HCT116 (cell line): ENCODE measurements at regions not wholly inside any gene's neighbourhood (a gene's known extent, or its start where the extent isn't known, plus 50 kb on each side); places are given as distances from the start of the nearest gene placed in this dataset.

ENCODE experiments used
- ATAC-seq: fragments of 200-7000 bp; cut with Tn5 transposase; 2 replicates; pipeline ENCODE4 v1.9.1; 2020; ENCODE audit warnings: mild to moderate bottlenecking, moderate library complexity
- BruUV-seq: library from RNA; stranded (reverse); fragments of 400-500 nt; replicated peaks from 2 replicates; lab custom pipeline; 2021; lab: Mats Ljungman, UMichigan
- CTCF ChIA-PET: fragments of 300-600 bp; sonication (Branson Sonifier 250); formaldehyde crosslinking; loops from one replicate; lab custom pipeline; 2021; ENCODE audit warnings: antibody characterized with exemption; lab: Charles Lee
- POLR2A ChIA-PET: fragments of 300-600, 350-600 bp; sonication (Branson Sonifier 250); formaldehyde crosslinking; loops from one replicate; lab custom pipeline; 2021; ENCODE audit warnings: antibody characterized with exemption; lab: Charles Lee
- RAD21 ChIA-PET, 2 experiments: fragments of 300-600 bp; sonication (Branson Sonifier 250); formaldehyde crosslinking; loops; one replicate each; lab custom pipeline; 2023; ENCODE audit warnings: low total read pairs in 2 of 2; ENCODE audit not compliant: uncharacterized antibody in 2 of 2, unreplicated experiment in 2 of 2, low non-redundant PET in 1 of 2; lab: Charles Lee
- DNase-seq: peaks from one replicate; pipeline ENCODE4 v3.0.0-alpha.2; 2010; ENCODE audit warnings: low read depth, low spot score
- H2AFZ ChIP-seq: fragments of 200-600 bp; shearing (Covaris generic), sonication (generic); 2 replicates; pipeline ENCODE4 v1.6.1; 2017; ENCODE audit warnings: low read depth, mixed run types, mixed read lengths, antibody characterized with exemption, low read length; ENCODE audit not compliant: poor library complexity, severe bottlenecking
- H3K27ac ChIP-seq: 2 replicates; pipeline ENCODE4 v1.5.1; 2012; ENCODE audit warnings: low read depth, low read length
- H3K27me3 ChIP-seq: fragments of 200-600 bp; sonication (generic); 2 replicates; pipeline ENCODE4 v1.6.1; 2016; ENCODE audit warnings: mixed run types, low read length, mixed read lengths; ENCODE audit not compliant: insufficient read depth
- H3K36me3 ChIP-seq, 2 experiments: fragments of 200-500 bp in 1 of 2; fragments of 200-600 bp in 1 of 2; sonication (Bioruptor generic) in 1 of 2; sonication (generic) in 1 of 2; 2 replicates each; pipeline versions ENCODE4 v1.5.1 to v1.6.1; 2014 to 2016; ENCODE audit warnings: low read length in 2 of 2, inconsistent platforms in 1 of 2, mixed read lengths in 1 of 2, mixed run types in 1 of 2; ENCODE audit not compliant: insufficient read depth in 2 of 2, control insufficient read depth in 1 of 2
- H3K4me1 ChIP-seq, 2 experiments: fragments of 200-600 bp in 1 of 2; sonication (generic) in 1 of 2; 2 replicates each; pipeline versions ENCODE4 v1.5.1 to v1.6.1; 2012 to 2017; ENCODE audit warnings: low read length in 2 of 2, inconsistent platforms in 1 of 2, mild to moderate bottlenecking in 1 of 2, mixed read lengths in 1 of 2, mixed run types in 1 of 2, moderate library complexity in 1 of 2; ENCODE audit not compliant: insufficient read depth in 2 of 2, control insufficient read depth in 1 of 2
- H3K4me2 ChIP-seq: fragments of 200-600 bp; sonication (generic); 2 replicates; pipeline ENCODE4 v1.6.1; 2017; ENCODE audit warnings: mixed run types, low read length, mixed read lengths
- H3K4me3 ChIP-seq, 2 experiments: fragments of 200-600 bp in 1 of 2; sonication (generic) in 1 of 2; replicated peaks in 1 of 2; 2 replicates each; pipeline ENCODE4 v1.5.1; 2011 to 2016; ENCODE audit warnings: low read length in 2 of 2, control low read depth in 1 of 2, low read depth in 1 of 2, mild to moderate bottlenecking in 1 of 2, mixed read lengths in 1 of 2, mixed run types in 1 of 2
- H3K79me2 ChIP-seq: fragments of 200-600 bp; sonication (generic); 2 replicates; pipeline ENCODE4 v1.6.1; 2017; ENCODE audit warnings: mild to moderate bottlenecking, mixed run types, low read length, moderate library complexity, mixed read lengths; ENCODE audit not compliant: insufficient read depth
- H3K9ac ChIP-seq: fragments of 200-600 bp; sonication (generic); 2 replicates; pipeline ENCODE4 v1.6.1; 2016; ENCODE audit warnings: low read length, mixed read lengths
- H3K9me2 ChIP-seq: fragments of 200-600 bp; sonication (generic), shearing (Covaris generic); 2 replicates; pipeline ENCODE4 v1.6.1; 2017; ENCODE audit warnings: mixed run types, mild to moderate bottlenecking, moderate library complexity; ENCODE audit not compliant: insufficient read depth
- H3K9me3 ChIP-seq, 2 experiments: fragments of 200-500 bp in 1 of 2; fragments of 200-600 bp in 1 of 2; sonication (Bioruptor generic) in 1 of 2; sonication (generic) in 1 of 2; 2 replicates each; pipeline ENCODE4 v1.6.1; 2014 to 2017; ENCODE audit warnings: low read length in 2 of 2, mixed read lengths in 2 of 2, inconsistent platforms in 1 of 2, low read depth in 1 of 2, mild to moderate bottlenecking in 1 of 2, mixed run types in 1 of 2, moderate library complexity in 1 of 2; ENCODE audit not compliant: control insufficient read depth in 1 of 2, insufficient read depth in 1 of 2
- H4K20me1 ChIP-seq: fragments of 200-600 bp; sonication (generic), shearing (Covaris generic); 2 replicates; pipeline ENCODE4 v1.6.1; 2017; ENCODE audit warnings: mixed run types, mild to moderate bottlenecking, moderate library complexity; ENCODE audit not compliant: insufficient read depth
- CBX3 ChIP-seq: IDR thresholded peaks from 2 replicates; pipeline ENCODE4 v1.6.1; 2012; ENCODE audit warnings: low read depth
- EGR1 ChIP-seq: IDR thresholded peaks from 2 replicates; pipeline ENCODE4 v1.6.1; 2012; ENCODE audit warnings: low read depth
- ELF1 ChIP-seq: IDR thresholded peaks from 2 replicates; pipeline ENCODE4 v1.6.1; 2012; ENCODE audit warnings: low read depth, borderline replicate concordance
- EZH2 ChIP-seq: fragments of 200-600 bp; sonication (generic); IDR thresholded peaks from 2 replicates; pipeline ENCODE4 v1.6.1; 2017; ENCODE audit warnings: antibody characterized with exemption, mixed run types
- FOSL1 ChIP-seq: IDR thresholded peaks from 2 replicates; pipeline ENCODE4 v1.6.1; 2012; ENCODE audit warnings: low read depth
- JUND ChIP-seq: IDR thresholded peaks from 2 replicates; pipeline ENCODE4 v1.6.1; 2012
- POLR2A ChIP-seq: IDR thresholded peaks from 2 replicates; pipeline ENCODE4 v1.7.0; 2011; ENCODE audit warnings: borderline replicate concordance; ENCODE audit not compliant: insufficient read depth, insufficient read length; ENCODE audit errors: extremely low read depth
- RAD21 ChIP-seq: IDR thresholded peaks from 2 replicates; pipeline ENCODE4 v1.6.1; 2012; ENCODE audit warnings: low read depth, mild to moderate bottlenecking
- SIN3A ChIP-seq: IDR thresholded peaks from 2 replicates; pipeline ENCODE4 v1.6.1; 2012; ENCODE audit warnings: low read depth
- SP1 ChIP-seq: IDR thresholded peaks from 2 replicates; pipeline ENCODE4 v1.6.1; 2012; ENCODE audit warnings: low read depth
- SRF ChIP-seq: IDR thresholded peaks from 2 replicates; pipeline ENCODE4 v1.6.1; 2012; ENCODE audit warnings: low read depth
- TCF7L2 ChIP-seq: IDR thresholded peaks from 2 replicates; pipeline ENCODE4 v1.7.0; 2011; ENCODE audit warnings: borderline replicate concordance, inconsistent platforms; ENCODE audit not compliant: insufficient read depth, insufficient read length; ENCODE audit errors: extremely low read depth
- ZFX ChIP-seq: fragments of 450-650 bp; IDR thresholded peaks from 2 replicates; pipeline ENCODE4 v1.6.1; 2017
- ZNF274 ChIP-seq: fragments of 200-500 bp; sonication (Bioruptor generic); IDR thresholded peaks from 2 replicates; pipeline ENCODE4 v1.6.1; 2014; ENCODE audit warnings: mild to moderate bottlenecking, low read depth, low read length, inconsistent platforms
- intact Hi-C: fragments of 100-400 bp; cut with micrococcal nuclease; formaldehyde crosslinking; loops from 2 replicates; pipeline ENCODE4 v1.10.0; 2022
- TF ChIP-seq, protein P1 (sequence below), 3 experiments: fragments of 200-600 bp in 1 of 3; sonication (generic) in 1 of 3; IDR thresholded peaks in 2 of 3; conservative IDR thresholded peaks in 1 of 3; 2 replicates each; pipeline ENCODE4 v1.5.1; 2012 to 2017; ENCODE audit warnings: low read depth in 2 of 3, low read length in 2 of 3, antibody characterized with exemption in 1 of 3, borderline replicate concordance in 1 of 3, control low read depth in 1 of 3, mild to moderate bottlenecking in 1 of 3, mixed read lengths in 1 of 3, mixed run types in 1 of 3, moderate library complexity in 1 of 3; ENCODE audit not compliant: insufficient read depth in 1 of 3
- TF ChIP-seq, protein P2 (sequence below): IDR thresholded peaks from 2 replicates; pipeline ENCODE4 v1.6.1; 2012
- TF ChIP-seq, protein P3 (sequence below): IDR thresholded peaks from 2 replicates; pipeline ENCODE4 v1.6.1; 2012
- TF ChIP-seq, protein P4 (sequence below): IDR thresholded peaks from 2 replicates; pipeline ENCODE4 v1.6.1; 2011; ENCODE audit warnings: mild to moderate bottlenecking, low read length, moderate library complexity; ENCODE audit not compliant: insufficient replicate concordance; ENCODE audit errors: extremely low read depth
- TF ChIP-seq, protein P5 (sequence below): IDR thresholded peaks from 2 replicates; pipeline ENCODE4 v1.6.1; 2012; ENCODE audit warnings: low read depth

DNA sequence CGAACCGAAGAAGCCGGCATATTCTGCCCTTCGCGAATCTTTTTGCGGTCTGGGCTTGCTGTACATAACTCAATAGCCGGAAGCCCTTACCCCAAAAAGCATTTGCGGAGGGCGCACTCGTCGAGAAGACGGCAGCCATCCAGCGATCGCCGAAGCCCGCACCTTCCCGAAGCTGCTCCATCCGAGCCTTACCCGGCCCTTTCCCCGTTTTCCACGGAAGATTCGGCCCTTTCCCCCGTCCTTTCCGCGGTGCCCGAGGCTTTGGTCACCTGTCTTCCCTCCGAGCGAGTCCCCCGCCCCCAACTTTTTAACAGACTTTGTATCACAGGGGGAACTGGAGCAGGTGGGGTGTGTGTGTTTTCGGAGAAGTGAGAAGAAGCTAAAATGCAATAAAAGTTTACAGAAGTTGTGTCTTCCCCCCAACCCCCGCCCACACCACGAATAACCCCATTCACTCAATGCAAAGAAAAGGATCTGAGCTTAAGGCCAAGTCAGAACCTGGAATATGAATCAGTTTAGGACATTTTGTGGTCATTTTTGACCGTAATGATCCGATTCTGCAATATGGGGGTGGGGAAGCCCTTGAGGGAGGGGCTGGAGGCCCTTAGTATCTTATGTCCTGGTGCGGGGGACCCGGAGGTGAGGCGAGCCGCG, 99.0 kb upstream of the HSD17B12 start:
- no TSS peak for BruUV-seq
- ChIA-PET POLR2A (no interaction called here), CTCF (interaction anchor here (0.8 kb wide), 1 partner anchor 9 kb away, joined by 4 read pairs; no protein-coding TSS in a partner anchor), RAD21 (no interaction called here)
- Histone ChIP-seq H3K4me1 (no peaks in the 10 kb centered on the region), H3K9me2 (no peaks in the 10 kb centered on the region), H3K4me2 (no peak overlapping the region), H3K9me3 (no peaks in the 10 kb centered on the region), H3K79me2 (no peaks in the 10 kb centered on the region), H4K20me1 (no peaks in the 10 kb centered on the region), H2AFZ (no peak overlapping the region), H3K27ac (no peak overlapping the region), H3K36me3 (no peaks in the 10 kb centered on the region), H3K4me3 (no peak overlapping the region), H3K9ac (no peak overlapping the region), H3K27me3 (peaks cover 5% of the 10 kb centered on the region; the same call in 1 of the 2 replicates)
- ATAC-seq: no peak
- intact Hi-C loops: no loop called here
- no peak for DNase-seq
- TF ChIP-seq TCF7L2 (no peak), EZH2 (no peak), FOSL1 (no peak), SIN3A (no peak), JUND (no peak), CBX3 (no peak), SP1 (no peak), ZNF274 (no peak), EGR1 (no peak), POLR2A (no peak), ELF1 (no peak), ZFX (no peak), SRF (no peak), RAD21 (no peak)
- TF ChIP-seq, protein P1, sequence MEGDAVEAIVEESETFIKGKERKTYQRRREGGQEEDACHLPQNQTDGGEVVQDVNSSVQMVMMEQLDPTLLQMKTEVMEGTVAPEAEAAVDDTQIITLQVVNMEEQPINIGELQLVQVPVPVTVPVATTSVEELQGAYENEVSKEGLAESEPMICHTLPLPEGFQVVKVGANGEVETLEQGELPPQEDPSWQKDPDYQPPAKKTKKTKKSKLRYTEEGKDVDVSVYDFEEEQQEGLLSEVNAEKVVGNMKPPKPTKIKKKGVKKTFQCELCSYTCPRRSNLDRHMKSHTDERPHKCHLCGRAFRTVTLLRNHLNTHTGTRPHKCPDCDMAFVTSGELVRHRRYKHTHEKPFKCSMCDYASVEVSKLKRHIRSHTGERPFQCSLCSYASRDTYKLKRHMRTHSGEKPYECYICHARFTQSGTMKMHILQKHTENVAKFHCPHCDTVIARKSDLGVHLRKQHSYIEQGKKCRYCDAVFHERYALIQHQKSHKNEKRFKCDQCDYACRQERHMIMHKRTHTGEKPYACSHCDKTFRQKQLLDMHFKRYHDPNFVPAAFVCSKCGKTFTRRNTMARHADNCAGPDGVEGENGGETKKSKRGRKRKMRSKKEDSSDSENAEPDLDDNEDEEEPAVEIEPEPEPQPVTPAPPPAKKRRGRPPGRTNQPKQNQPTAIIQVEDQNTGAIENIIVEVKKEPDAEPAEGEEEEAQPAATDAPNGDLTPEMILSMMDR (IDR thresholded peaks at IDR 0.05 in 2 of 3, conservative IDR thresholded peaks at IDR 0.05 in 1 of 3; ENCODE audit: borderline replicate concordance in 1 of 3, insufficient read depth in 1 of 3, low read depth in 2 of 3, low read length in 2 of 3): no peak
- TF ChIP-seq, protein P2, sequence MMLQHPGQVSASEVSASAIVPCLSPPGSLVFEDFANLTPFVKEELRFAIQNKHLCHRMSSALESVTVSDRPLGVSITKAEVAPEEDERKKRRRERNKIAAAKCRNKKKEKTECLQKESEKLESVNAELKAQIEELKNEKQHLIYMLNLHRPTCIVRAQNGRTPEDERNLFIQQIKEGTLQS: no peak
- TF ChIP-seq, protein P3, sequence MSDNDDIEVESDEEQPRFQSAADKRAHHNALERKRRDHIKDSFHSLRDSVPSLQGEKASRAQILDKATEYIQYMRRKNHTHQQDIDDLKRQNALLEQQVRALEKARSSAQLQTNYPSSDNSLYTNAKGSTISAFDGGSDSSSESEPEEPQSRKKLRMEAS: no peak
- TF ChIP-seq, protein P4, sequence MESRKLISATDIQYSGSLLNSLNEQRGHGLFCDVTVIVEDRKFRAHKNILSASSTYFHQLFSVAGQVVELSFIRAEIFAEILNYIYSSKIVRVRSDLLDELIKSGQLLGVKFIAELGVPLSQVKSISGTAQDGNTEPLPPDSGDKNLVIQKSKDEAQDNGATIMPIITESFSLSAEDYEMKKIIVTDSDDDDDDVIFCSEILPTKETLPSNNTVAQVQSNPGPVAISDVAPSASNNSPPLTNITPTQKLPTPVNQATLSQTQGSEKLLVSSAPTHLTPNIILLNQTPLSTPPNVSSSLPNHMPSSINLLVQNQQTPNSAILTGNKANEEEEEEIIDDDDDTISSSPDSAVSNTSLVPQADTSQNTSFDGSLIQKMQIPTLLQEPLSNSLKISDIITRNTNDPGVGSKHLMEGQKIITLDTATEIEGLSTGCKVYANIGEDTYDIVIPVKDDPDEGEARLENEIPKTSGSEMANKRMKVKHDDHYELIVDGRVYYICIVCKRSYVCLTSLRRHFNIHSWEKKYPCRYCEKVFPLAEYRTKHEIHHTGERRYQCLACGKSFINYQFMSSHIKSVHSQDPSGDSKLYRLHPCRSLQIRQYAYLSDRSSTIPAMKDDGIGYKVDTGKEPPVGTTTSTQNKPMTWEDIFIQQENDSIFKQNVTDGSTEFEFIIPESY: no peak
- TF ChIP-seq, protein P5, sequence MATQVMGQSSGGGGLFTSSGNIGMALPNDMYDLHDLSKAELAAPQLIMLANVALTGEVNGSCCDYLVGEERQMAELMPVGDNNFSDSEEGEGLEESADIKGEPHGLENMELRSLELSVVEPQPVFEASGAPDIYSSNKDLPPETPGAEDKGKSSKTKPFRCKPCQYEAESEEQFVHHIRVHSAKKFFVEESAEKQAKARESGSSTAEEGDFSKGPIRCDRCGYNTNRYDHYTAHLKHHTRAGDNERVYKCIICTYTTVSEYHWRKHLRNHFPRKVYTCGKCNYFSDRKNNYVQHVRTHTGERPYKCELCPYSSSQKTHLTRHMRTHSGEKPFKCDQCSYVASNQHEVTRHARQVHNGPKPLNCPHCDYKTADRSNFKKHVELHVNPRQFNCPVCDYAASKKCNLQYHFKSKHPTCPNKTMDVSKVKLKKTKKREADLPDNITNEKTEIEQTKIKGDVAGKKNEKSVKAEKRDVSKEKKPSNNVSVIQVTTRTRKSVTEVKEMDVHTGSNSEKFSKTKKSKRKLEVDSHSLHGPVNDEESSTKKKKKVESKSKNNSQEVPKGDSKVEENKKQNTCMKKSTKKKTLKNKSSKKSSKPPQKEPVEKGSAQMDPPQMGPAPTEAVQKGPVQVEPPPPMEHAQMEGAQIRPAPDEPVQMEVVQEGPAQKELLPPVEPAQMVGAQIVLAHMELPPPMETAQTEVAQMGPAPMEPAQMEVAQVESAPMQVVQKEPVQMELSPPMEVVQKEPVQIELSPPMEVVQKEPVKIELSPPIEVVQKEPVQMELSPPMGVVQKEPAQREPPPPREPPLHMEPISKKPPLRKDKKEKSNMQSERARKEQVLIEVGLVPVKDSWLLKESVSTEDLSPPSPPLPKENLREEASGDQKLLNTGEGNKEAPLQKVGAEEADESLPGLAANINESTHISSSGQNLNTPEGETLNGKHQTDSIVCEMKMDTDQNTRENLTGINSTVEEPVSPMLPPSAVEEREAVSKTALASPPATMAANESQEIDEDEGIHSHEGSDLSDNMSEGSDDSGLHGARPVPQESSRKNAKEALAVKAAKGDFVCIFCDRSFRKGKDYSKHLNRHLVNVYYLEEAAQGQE: no peak
